IPS DF 4.7 (cell line): ENCODE measurements at regions not wholly inside any gene's neighbourhood (a gene's known extent, or its start where the extent isn't known, plus 50 kb on each side); places are given as distances from the start of the nearest gene placed in this dataset.
"Not testable (repeated sequence)": the region's sequence is repeated elsewhere in the genome, so short reads cannot be mapped to it uniquely, and the experiment has no call there.

Source experiments
- DNase-seq: peaks from one replicate; pipeline ENCODE4 v3.0.0-alpha.2; 2013; ENCODE audit warnings: low spot score; ENCODE audit errors: extremely low read depth

GRCh38 chr16:13621639-13622038 is 298.3 kb upstream of the ERCC4 start:
- no peak for DNase-seq

- DNase-seq, result no peak
Observed at GRCh38 chr16:13628156-13628555, 291.8 kb upstream of the ERCC4 start.

GRCh38 chr16:13629704-13630103 is 290.2 kb upstream of the ERCC4 start:
- no peak for DNase-seq

- DNase-seq, result no peak
Observed at GRCh38 chr16:13630374-13630773, 289.6 kb upstream of the ERCC4 start.

- DNase-seq, result no peak
Observed at GRCh38 chr16:13631213-13631767, 288.7 kb upstream of the ERCC4 start.

- DNase-seq, result no peak
Observed at GRCh38 chr16:13631916-13632315, 288.0 kb upstream of the ERCC4 start.

- not testable (repeated sequence) for DNase-seq
Observed at GRCh38 chr16:13632504-13632903, 287.4 kb upstream of the ERCC4 start.

- DNase-seq, result no peak
Observed at GRCh38 chr16:13633391-13633861, 286.5 kb upstream of the ERCC4 start.

GRCh38 chr16:13634253-13634652 is 285.7 kb upstream of the ERCC4 start:
- no peak for DNase-seq

GRCh38 chr16:13634959-13635358 is 285.0 kb upstream of the ERCC4 start:
- no peak for DNase-seq

- no peak for DNase-seq
Observed at GRCh38 chr16:13638218-13638617, 281.7 kb upstream of the ERCC4 start.

- no peak for DNase-seq
Observed at GRCh38 chr16:13643412-13643811, 276.5 kb upstream of the ERCC4 start.

GRCh38 chr16:13645601-13646245 is 274.2 kb upstream of the ERCC4 start:
- no peak for DNase-seq

- no peak for DNase-seq
Observed at GRCh38 chr16:13660807-13661206, 259.1 kb upstream of the ERCC4 start.

- DNase-seq, result no peak
Observed at GRCh38 chr16:13665876-13666275, 254.1 kb upstream of the ERCC4 start.

- DNase-seq, result no peak
Observed at GRCh38 chr16:13672196-13672595, 247.8 kb upstream of the ERCC4 start.

GRCh38 chr16:13680021-13680889 is 239.7 kb upstream of the ERCC4 start:
- DNase-seq, result no peak

- DNase-seq, result no peak
Observed at GRCh38 chr16:13684819-13685563, 235.0 kb upstream of the ERCC4 start.

- no peak for DNase-seq
Observed at GRCh38 chr16:13696017-13696416, 223.9 kb upstream of the ERCC4 start.

- DNase-seq, result no peak
Observed at GRCh38 chr16:13697013-13697412, 222.9 kb upstream of the ERCC4 start.

GRCh38 chr16:13697568-13697967 is 222.4 kb upstream of the ERCC4 start:
- DNase-seq, result no peak

- no peak for DNase-seq
Observed at GRCh38 chr16:13702614-13703013, 217.3 kb upstream of the ERCC4 start.
